ENCODE measurements at regions not wholly inside any gene's neighbourhood (a gene's known extent, or its start where the extent isn't known, plus 50 kb on each side); places are given as distances from the start of the nearest gene placed in this dataset.

GRCh38 chr10:61299156-61299555 lies 154.0 kb downstream of the TMEM26 start:
- TF ChIP-seq CTCF (IDR thresholded peaks at IDR 0.05): no peak
- no peak for TF ChIP-seq POLR2AphosphoS5 (IDR thresholded peaks at IDR 0.05)
- TF ChIP-seq POLR2A (IDR thresholded peaks at IDR 0.05): no peak

All from breast epithelium (tissue), 3 donors.